KBM-7 (cell line): ENCODE measurements at regions not wholly inside any gene's neighbourhood (a gene's known extent, or its start where the extent isn't known, plus 50 kb on each side); places are given as distances from the start of the nearest gene placed in this dataset.

Experiments
- DNase-seq: peaks from one replicate; pipeline ENCODE4 v3.0.0-alpha.2; 2015
- in situ Hi-C: fragments of 300-500 bp; cut with MboI; formaldehyde crosslinking; loops from 2 replicates; pipeline ENCODE4 v1.14.3; 2020; ENCODE audit warnings: low sequenced_read_pairs, low pct_unique_long_range_greater_than_20kb, mixed read lengths

DNA sequence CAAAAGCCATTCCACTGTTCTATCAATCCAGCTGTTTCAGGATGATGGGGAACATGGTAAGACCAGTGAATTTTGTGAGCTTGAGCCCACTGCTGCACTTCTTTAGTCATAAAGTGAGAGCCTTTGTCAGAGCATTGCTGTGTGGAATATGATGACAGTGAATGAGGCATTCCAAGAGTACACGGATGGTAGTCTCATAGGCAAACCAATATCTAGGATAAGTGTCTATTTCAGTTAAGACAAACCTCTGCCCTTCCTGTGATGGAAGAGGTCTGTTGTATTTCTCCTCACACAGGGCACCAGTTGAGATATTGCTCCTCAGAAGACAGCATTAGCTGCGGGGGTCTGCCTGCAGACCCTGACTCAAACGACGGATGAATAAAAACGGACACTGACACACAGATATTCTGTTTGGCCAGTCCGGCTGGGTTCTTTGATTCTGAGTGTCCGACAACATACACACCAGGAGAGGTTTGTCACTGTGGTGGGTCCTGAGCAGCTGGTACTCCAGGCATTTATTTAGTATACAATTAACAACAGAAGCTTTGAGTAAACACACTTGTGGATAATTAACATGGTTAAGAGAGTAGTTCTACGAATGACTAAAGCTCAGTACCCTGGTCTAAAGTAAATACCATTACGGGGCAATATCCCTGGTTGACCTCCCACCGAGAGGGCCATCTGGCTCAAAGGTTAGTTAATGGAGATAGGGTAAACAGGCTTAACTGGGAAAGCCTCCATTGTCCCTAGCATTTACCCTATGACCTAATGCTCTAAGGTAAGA is 121.7 kb downstream of the ZNF280B start:
- DNase-seq, result no peak
- in situ Hi-C loops, result no loop called here

DNA sequence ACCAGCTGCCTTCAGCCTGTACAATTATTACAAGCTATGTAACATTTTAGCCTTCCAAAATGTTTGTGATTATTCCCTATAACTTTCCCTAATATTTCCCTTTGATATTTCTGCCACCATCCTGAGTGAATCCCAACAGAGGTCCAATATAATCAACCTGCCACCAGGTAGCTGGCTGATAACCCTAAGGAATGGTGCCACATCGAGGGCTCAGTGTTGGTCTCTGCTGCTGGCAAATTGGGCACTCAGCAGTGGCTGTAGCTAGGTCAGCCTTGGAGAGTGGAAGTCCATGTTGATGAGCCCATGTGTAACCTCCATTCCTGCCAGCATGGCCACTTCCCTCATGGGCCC is 121.2 kb downstream of the ZNF280B start:
- in situ Hi-C loops, result no loop called here
- DNase-seq, result no peak

DNA sequence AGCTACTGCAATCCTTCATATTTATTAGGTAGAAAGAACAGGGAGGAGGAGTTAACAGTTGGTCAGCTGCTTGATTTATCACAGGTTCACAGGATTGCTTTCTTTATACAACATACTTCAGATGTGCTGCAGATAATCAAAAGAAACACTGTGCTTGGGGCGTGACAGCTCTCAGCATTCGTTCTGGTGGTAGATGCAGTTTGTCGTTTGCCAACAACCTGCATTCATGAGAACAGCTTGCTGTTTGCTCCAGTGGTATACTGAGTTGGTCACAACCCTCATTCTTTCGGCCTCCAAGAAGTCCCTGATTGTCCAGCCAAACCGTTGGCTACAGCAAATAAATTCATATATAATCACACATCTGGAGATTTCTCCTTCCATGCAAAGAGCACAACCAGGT is 120.5 kb downstream of the ZNF280B start:
- in situ Hi-C loops, result no loop called here
- no peak for DNase-seq

DNA sequence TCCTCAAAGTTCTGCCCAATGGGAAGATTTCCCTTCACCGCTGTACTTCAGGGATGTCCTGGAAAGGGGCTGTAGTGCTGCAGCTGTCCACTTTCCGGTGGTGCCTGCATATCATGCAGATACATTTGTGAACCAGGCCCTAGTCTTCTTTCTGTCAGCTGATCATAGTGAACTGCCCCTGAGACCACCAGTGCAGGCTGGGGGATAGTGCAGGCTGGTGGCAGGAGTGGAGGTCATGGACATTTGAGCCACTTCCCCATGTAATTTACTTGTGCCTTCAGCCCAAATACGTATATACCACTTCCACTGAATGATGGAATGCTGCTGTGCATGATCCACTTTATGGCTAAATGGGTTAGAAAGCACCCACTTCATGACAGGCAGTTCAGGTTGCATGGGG is 120.0 kb downstream of the ZNF280B start:
- DNase-seq, result no peak
- in situ Hi-C loops, result no loop called here

DNA sequence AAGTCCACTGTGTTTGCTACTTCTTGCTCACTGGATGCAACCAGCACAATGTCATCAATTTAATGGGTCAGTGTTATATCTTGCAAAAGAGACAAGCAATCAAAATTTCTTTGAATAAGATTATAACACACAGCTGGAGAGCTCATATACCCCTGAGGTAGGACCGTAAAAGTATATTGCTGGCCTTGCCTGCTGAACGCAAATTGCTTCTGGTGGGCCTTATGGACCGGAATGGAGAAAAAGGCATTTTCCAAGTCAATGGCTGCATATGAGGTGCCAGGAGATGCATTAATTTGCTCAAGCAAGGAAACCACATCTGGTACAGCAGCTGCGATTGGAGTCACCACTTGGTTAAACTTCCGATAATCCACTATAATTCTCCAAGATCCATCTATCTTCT is 119.1 kb downstream of the ZNF280B start:
- in situ Hi-C loops, result no loop called here
- no peak for DNase-seq

DNA sequence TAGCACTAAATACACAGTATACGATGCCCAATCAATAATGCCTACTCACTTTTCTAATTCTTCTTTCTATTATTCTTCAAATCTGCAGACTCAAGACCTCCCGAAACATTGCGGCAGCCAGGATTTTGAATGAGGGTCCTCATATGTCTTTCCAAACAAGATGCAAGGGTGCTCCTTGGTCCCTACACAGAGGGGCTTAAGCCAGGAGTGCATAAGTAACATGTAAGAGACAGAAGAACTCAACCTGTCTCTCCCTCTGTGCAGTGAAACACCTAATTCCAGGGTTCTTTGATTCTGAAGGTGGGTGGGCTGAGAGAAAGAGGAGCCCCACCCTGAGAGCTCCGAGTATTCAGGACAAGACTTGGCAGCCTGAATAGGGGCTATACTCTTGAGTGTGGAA is 117.6 kb downstream of the ZNF280B start:
- in situ Hi-C loops, result no loop called here
- no peak for DNase-seq

DNA sequence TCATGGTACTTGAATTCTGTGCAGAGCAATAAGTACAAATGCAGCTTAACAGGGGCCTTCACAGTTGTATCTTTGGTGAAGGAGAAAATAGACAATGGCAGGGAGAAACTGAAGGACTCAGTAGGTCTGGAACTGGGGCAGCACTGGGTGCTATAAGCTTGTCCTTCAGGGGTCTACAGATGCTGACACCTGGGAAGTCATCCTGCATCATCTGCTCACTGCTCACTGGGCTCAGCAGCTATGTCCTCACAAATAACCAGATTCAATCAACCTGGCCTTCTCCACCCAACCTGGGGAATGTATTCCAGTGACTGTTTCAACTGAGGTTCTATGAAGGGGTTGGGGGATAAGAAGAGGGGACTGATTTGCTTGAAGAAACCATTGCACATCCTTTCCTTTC is 117.0 kb downstream of the ZNF280B start:
- no peak for DNase-seq
- in situ Hi-C loops, result no loop called here

DNA sequence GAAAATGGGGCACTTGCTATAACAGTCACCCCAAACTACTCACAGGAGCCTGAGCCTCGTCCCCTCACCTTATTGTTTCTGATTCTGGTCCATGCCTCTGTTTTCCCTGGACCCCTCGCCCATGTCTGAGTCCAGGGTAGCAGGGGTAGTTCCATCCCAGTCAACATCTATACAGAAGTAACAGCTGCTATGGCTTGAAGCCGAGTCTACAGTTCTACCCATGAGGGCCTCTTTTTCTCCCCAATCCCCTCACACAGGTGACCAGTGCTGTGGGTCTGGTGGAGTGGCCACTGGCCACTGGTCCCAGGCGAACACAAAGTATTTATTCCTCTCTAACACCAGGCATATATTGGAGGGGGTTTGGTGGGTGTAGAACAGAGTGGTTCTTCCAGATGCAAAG is 116.4 kb downstream of the ZNF280B start:
- in situ Hi-C loops, result no loop called here
- no peak for DNase-seq

DNA sequence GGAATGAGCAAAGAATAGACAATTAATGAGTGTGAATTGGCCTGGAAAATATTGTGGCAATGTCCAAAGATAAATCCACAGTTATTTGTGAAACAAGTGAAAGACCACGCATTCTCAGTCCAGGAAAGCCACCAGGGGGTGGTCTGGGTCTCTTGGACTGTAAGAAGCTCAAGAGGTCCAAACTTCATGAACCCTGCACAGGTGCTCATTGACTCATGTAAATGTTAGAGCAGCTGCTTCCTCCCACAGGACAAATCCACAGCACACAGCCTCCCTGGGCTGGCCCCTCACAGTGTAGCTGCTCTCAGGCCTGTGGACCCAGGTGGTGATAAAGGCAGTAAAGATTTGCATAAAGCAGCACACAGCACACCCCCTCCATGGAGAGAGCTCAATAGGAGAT is 114.0 kb downstream of the ZNF280B start:
- in situ Hi-C loops, result no loop called here
- DNase-seq, result no peak

DNA sequence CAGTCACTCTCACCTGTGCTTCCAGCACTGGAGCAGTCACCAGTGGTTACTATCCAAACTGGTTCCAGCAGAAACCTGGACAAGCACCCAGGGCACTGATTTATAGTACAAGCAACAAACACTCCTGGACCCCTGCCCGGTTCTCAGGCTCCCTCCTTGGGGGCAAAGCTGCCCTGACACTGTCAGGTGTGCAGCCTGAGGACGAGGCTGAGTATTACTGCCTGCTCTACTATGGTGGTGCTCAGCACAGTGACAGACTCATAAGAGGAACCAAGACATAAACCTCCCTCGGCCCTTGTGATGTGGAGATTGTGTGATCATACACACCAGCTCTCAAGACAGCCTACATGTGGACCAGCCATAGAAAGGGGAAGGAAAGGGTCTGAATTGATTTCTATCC is 113.3 kb downstream of the ZNF280B start:
- in situ Hi-C loops, result loop anchor here (5.0 kb wide), 1 partner anchor 48 kb away; no protein-coding TSS in a partner anchor
- DNase-seq, result peak; percentile 15

DNA sequence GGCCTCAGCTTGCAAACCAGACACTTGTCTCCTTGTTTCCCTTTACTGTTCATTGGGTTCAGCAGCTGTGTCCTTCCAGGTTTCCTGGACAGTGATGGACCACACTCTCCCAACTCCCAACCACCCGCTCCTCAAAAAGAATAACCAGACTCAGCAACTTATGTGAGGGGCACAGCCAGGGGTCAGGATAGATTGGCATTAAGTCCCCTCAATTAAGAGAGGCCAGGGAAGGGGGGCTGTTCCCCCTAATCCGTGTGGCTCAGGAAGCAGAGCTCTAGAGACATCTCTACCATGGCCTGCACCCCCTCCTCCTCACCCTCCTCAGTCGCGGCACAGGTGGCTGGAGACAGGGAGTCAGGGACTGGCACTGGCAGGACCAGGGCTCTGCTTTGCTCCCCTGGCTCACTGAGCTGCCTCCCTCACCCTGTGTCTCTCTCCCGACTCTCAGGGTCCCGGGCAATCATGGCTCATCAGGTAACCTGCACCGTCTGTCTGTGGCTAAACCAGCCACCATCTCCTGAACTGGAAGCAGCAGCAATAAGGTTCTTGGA is 111.7 kb downstream of the ZNF280B start:
- in situ Hi-C loops, result loop anchor here (5.0 kb wide), 1 partner anchor 50 kb away; no protein-coding TSS in a partner anchor
- DNase-seq, result no peak

DNA sequence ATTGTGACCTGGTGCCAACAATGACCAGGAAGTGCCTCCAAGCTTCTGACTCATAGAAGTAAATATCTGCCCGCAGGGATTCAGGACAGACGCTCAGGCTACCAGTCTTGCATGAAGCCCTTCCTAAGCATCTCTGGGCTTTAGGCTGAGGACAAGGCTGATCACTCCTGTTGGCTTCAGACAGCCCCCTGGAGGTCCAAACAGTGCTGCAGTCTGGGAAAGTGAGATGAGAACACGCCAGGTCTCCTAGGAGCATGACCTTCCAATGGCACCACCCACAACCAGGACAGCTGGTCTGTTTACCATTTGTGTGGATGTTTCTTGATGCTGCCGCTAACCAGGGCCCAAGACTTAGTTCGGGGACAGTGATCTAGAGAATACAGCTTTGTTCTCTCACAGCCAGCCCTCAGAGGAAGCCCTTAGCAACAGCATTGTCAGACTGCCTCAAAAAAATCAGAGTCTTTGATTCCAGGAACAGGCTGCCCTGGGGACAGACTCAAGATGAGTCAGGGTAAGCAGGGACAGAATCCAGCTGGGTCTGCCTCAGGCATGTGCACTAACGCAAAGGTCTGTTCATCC is 111.2 kb downstream of the ZNF280B start:
- DNase-seq, result no peak
- in situ Hi-C loops, result loop anchor here (5.0 kb wide), 1 partner anchor 50 kb away; no protein-coding TSS in a partner anchor

DNA sequence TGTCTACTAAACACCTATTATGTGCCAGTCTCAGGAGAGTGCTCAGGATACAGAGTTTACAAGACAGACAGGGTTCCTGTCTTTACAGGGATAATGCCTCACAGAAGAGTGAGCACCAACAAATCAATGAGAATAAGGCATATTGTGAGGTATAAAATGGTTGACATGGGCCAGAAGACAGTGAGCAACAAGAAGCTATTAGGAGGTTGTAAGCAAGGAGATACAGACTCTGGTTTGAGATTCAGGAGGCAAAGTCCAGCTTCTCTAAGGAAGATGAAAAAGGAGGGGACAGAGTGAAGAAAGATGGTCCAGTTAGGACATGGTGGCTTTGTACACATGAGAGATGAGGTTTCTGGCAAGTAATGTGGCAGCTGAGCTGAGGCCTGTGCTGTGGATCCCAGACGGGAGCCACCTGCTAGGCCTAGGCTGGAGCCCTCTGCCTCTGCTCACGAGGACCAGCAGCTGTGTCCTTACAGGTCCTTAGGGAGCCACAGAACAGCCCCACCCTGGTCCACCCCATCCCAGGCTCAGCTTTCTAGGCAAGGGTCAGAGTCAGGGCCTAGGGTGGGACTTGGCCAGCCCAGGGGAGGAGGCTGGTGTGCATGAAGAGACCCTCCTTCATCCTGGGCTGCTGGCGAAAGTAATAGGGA is 110.5 kb downstream of the ZNF280B start:
- DNase-seq, result no peak
- in situ Hi-C loops, result loop anchor here (5.0 kb wide), 1 partner anchor 51 kb away; no protein-coding TSS in a partner anchor

DNA sequence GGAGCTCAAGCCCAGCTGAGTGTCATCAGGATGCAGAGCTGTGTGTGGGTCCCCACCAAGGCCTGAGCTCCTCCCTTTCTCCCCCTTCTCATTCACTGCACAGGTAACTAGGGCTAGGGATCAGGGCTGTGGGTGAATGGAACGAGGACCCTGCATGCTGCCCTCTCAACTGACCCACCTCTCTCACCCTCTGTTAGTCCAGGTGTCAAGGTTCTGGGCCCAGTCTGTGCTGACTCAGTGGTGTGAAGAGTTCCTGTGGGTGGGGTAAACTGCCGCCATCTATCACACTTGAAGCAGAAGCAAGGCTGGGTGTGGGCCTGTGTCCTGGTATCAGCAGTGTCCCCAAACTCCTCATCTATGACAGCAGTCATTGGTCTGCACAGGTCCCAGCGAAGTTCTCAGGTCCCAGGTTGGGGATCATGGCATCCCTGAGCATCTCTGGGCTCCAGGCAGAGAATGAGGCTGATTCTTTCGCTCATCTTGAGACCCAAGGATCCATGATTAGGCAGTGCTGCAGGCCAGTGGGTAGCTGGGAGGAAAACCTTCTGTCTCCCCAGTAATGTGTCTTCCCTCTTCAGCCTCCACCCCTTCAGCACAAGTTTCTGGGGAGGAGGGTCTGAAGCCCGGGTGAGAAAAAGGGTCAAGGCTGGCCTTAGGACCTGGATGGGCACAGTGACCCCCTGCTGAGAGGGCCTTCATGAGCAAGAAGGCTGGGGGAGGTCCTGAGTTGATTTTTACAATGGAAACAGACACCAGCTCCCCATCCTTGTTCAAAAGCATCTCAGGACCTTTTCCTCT is 109.8 kb downstream of the ZNF280B start:
- DNase-seq, result no peak
- in situ Hi-C loops, result loop anchor here (5.0 kb wide), 1 partner anchor 51 kb away; no protein-coding TSS in a partner anchor

DNA sequence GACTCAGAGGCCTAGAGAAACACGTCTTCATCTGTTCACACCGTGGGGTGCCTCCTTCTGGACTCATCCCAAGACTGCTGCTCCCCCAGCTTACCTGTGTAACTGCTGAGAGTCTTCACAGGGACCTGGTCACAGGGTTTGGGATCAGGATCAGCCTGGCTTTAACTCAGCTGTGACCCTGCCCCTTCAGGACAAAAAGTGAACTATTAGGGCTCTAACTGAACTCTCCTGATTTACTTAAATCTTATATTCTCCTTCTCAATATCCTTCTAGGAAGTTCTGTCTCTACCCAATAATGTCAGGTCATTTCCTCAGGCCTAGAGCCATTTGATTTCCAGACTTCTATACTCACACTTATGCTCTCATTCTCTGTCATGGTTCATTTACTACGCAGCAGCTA is 108.4 kb downstream of the ZNF280B start:
- in situ Hi-C loops, result no loop called here
- DNase-seq, result no peak

DNA sequence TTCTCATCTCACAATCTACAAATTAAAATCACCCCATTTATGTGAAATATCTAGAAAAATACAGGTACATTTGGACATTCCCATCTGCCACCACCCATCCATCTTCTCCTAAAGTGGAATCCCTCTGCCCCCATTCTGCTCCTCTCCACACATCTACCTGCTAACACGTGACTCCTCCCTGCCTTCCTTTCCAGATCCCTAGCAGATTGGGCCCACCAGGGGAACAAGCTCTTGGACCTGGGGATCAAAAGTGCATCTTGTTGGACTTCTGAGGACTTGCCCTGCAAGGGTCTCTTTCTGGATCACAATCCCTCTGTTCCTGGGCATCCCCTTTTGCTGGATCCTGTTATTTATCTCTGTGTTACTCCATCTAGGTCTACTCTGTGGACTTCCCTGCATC is 107.6 kb downstream of the ZNF280B start:
- in situ Hi-C loops, result no loop called here
- no peak for DNase-seq

DNA sequence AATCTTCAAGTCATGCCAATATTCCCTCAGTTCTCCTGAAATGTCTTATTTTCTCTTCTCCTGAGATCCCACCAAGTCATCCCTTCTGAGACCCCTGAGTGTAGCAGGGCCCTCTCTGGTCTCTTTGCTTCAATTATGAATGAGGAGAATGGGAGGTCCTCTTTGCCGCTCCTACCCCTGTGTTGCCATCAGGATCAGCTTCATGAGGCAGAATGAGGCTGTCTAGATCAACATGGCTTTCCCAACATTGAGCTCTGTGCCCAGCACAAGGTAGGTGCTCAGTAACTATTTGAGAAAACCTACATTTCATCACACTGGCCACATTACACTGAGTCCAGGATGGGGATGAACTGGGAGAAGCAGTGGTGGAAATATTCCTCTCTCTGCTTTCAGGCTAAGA is 107.2 kb downstream of the ZNF280B start:
- in situ Hi-C loops, result no loop called here

DNA sequence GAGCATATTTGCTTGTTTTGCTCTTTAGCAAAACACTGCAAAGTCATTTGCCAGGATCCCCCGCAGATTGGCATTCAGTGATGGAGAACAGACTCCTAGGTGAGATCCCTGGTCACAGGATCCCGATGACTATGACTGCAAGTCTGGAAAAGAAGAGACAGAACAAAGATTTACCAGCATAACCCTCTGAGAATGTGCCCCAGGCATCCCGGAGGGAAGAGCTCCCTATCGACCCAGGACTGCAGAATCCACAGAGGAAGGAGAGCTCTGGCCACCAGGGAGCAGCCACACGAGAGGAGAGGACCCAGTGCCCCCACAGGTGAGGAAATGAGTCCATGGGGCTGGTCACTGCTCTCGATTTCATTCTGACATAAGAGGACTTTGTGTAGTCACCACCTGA is 105.2 kb downstream of the ZNF280B start:
- in situ Hi-C loops, result no loop called here
- no peak for DNase-seq

More for the DNA sequence above, 107.2 kb downstream of the ZNF280B start:
- DNase-seq, result no peak

DNA sequence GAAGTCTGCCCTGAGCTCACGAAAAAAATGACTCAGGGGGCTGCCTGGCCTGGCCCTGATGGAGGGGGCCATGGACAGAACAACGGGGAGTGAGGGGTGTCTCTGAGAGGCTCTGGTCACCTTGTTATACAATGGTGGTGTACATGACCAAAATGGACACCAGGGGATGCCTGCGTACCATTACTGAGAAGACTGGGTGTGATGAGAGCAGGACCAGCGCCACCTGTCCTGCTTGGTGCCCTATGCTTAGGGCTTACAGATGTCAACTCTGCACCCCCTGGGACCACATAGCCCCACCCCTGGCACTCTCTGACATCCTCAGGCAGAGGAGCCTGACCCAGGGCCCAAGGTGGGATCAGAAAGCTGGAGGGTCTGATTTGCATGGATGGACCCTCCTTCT is 104.8 kb downstream of the ZNF280B start:
- in situ Hi-C loops, result no loop called here
- DNase-seq, result no peak
